Smooth muscle cell (in vitro differentiated cells): ENCODE measurements at regions not wholly inside any gene's neighbourhood (a gene's known extent, or its start where the extent isn't known, plus 50 kb on each side); places are given as distances from the start of the nearest gene placed in this dataset.

ENCODE experiments used
- DNase-seq: peaks from one replicate; lab custom pipeline; 2025; ENCODE audit not compliant: unreplicated experiment; lab: John Stamatoyannopoulos, UW
- H2AFZ ChIP-seq: fragments of 200-600 bp; sonication (generic); 2 replicates; pipeline ENCODE4 v1.6.0; 2016; ENCODE audit warnings: antibody characterized with exemption, low read depth, mild to moderate bottlenecking
- H3F3A ChIP-seq: fragments of 200-600 bp; sonication (generic); 2 replicates; pipeline ENCODE4 v1.6.0; 2017; ENCODE audit warnings: antibody characterized with exemption, low read depth
- H3K27ac ChIP-seq: fragments of 200-600 bp; sonication (generic); 2 replicates; pipeline ENCODE4 v1.5.1; 2016; ENCODE audit warnings: low read depth, mild to moderate bottlenecking
- H3K27me3 ChIP-seq: fragments of 200-600 bp; sonication (generic); 2 replicates; pipeline ENCODE4 v1.6.1; 2016; ENCODE audit warnings: low read depth, mild to moderate bottlenecking
- H3K36me3 ChIP-seq: fragments of 200-600 bp; sonication (generic); 2 replicates; pipeline ENCODE4 v1.5.1; 2016; ENCODE audit warnings: low read depth
- H3K4me1 ChIP-seq: fragments of 200-600 bp; sonication (generic); 2 replicates; pipeline ENCODE4 v1.5.1; 2016; ENCODE audit warnings: low read depth
- H3K4me2 ChIP-seq: fragments of 200-600 bp; sonication (generic); 2 replicates; pipeline ENCODE4 v1.6.0; 2016; ENCODE audit warnings: mild to moderate bottlenecking
- H3K4me3 ChIP-seq: fragments of 200-600 bp; sonication (generic); 2 replicates; pipeline ENCODE4 v1.5.1; 2016; ENCODE audit warnings: mild to moderate bottlenecking
- H3K79me2 ChIP-seq: fragments of 200-600 bp; sonication (generic); 2 replicates; pipeline ENCODE4 v1.6.0; 2016; ENCODE audit warnings: low read depth, mild to moderate bottlenecking
- H3K9ac ChIP-seq: fragments of 200-600 bp; sonication (generic); 2 replicates; pipeline ENCODE4 v1.6.0; 2016; ENCODE audit warnings: low read depth
- H3K9me3 ChIP-seq: fragments of 200-600 bp; sonication (generic); replicated peaks from 2 replicates; pipeline ENCODE4 v1.5.1; 2016; ENCODE audit warnings: low read depth
- H4K20me1 ChIP-seq: fragments of 200-600 bp; sonication (generic); 2 replicates; pipeline ENCODE4 v1.6.0; 2016; ENCODE audit warnings: low read depth
- WGBS: methylation state at CpG from one replicate; pipeline ENCODE4 v1.1.7; 2016; ENCODE audit warnings: low lambda C conversion rate; 5-methylcytosine and 5-hydroxymethylcytosine counted together
- TF ChIP-seq, protein P1 (sequence below): fragments of 200-600 bp; sonication (generic); IDR thresholded peaks from 2 replicates; pipeline ENCODE4 v1.5.1; 2017; ENCODE audit warnings: borderline replicate concordance, mild to moderate bottlenecking, antibody characterized with exemption; ENCODE audit not compliant: insufficient read depth, poor library complexity, severe bottlenecking

DNA sequence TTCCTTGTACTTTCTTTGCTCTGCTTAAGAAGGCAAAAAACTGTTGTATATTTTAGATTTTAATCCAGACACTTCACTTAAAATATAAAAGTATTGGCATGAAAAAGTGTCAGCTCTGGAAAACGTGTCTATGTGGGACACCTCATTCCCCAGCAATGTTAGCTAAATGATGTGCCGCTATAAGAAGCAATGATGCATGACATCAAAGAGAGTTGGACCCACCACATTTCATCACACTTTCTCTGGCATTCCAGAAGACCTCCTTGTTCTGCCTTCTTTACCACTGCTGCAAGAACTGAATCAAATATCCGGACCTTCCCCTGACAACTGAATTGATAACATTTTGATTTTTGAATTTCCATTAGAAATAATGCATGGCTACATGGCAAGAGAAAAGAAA, 242.4 kb upstream of the TANK start:
- TF ChIP-seq, protein P1, sequence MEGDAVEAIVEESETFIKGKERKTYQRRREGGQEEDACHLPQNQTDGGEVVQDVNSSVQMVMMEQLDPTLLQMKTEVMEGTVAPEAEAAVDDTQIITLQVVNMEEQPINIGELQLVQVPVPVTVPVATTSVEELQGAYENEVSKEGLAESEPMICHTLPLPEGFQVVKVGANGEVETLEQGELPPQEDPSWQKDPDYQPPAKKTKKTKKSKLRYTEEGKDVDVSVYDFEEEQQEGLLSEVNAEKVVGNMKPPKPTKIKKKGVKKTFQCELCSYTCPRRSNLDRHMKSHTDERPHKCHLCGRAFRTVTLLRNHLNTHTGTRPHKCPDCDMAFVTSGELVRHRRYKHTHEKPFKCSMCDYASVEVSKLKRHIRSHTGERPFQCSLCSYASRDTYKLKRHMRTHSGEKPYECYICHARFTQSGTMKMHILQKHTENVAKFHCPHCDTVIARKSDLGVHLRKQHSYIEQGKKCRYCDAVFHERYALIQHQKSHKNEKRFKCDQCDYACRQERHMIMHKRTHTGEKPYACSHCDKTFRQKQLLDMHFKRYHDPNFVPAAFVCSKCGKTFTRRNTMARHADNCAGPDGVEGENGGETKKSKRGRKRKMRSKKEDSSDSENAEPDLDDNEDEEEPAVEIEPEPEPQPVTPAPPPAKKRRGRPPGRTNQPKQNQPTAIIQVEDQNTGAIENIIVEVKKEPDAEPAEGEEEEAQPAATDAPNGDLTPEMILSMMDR = no peak
- DNase-seq = no peak

GRCh38 chr2:160918258-160918657, 242.0 kb upstream of the TANK start:
- H3K4me1 ChIP-seq = peaks cover 22% of the 10 kb centered on the region

More for the DNA sequence above, 242.4 kb upstream of the TANK start:
- no peak overlapping the region for H3K9ac ChIP-seq
- no peaks in the 10 kb centered on the region for H4K20me1 ChIP-seq
- peaks cover 22% of the 10 kb centered on the region for H3K4me1 ChIP-seq
- H2AFZ ChIP-seq = no peak overlapping the region
- no peaks in the 10 kb centered on the region for H3K27me3 ChIP-seq
- H3K27ac ChIP-seq = peak overlapping the region; percentile 96
- no peaks in the 10 kb centered on the region for H3K79me2 ChIP-seq
- WGBS = 35% methylated on average over 3 of the region's 3 CpGs
- H3K9me3 ChIP-seq = no peaks in the 10 kb centered on the region
- H3F3A ChIP-seq = peaks cover 12% of the 10 kb centered on the region
- peak overlapping the region; percentile 25 for H3K4me2 ChIP-seq
- H3K4me3 ChIP-seq = no peak overlapping the region
- H3K36me3 ChIP-seq = no peaks in the 10 kb centered on the region

DNA sequence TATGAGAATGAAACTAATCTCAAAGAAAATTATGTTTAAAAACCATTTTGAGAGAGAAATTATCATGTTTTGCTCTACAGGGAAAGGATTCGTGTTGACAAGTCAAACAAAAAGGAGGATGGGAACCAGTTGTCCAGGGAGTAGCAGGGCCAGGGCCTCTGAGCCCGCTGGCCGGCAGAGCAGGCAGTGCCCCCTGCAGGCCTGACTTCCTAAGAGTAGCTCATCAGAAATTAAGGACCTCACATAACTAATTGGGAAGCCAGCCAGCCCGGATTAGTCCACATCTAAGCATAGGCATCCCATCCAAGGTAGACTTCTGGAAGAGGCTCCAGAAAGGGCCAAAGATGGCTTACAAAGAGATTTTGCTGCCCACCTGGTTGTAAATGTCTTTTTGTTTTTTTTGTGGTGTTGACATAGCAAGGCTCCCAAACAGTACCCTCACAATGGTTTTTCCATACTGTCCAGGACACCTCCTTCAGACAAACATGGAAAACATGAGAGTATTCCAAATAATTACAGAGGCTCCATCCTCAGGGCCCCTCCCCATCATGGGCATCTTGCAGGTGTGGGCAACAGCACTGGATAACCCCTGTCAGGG, 241.2 kb upstream of the TANK start:
- no peaks in the 10 kb centered on the region for H3K36me3 ChIP-seq
- H2AFZ ChIP-seq = no peak overlapping the region
- DNase-seq = no peak
- peaks cover 22% of the 10 kb centered on the region for H3K4me1 ChIP-seq
- H3K4me2 ChIP-seq = no peak overlapping the region
- no peaks in the 10 kb centered on the region for H3K9me3 ChIP-seq
- no peaks in the 10 kb centered on the region for H3K27me3 ChIP-seq
- peak overlapping the region; percentile 96 for H3K27ac ChIP-seq
- no peaks in the 10 kb centered on the region for H4K20me1 ChIP-seq
- peak overlapping the region; percentile 79 for H3K9ac ChIP-seq
- 37% methylated on average over 4 of the region's 4 CpGs for WGBS
- TF ChIP-seq, protein P1 = peak; percentile 57
- no peak overlapping the region for H3K4me3 ChIP-seq
- peaks cover 12% of the 10 kb centered on the region for H3F3A ChIP-seq
- no peaks in the 10 kb centered on the region for H3K79me2 ChIP-seq

More at GRCh38 chr2:160918258-160918657, 242.0 kb upstream of the TANK start:
- Histone ChIP-seq H3K9me3 (no peaks in the 10 kb centered on the region), H3K4me2 (peak overlapping the region; percentile 25), H3K9ac (no peak overlapping the region), H3K27me3 (no peaks in the 10 kb centered on the region), H3K4me3 (no peak overlapping the region), H3K27ac (peak overlapping the region; percentile 96), H2AFZ (no peak overlapping the region), H3K79me2 (no peaks in the 10 kb centered on the region), H3F3A (peaks cover 12% of the 10 kb centered on the region), H3K36me3 (no peaks in the 10 kb centered on the region), H4K20me1 (no peaks in the 10 kb centered on the region)
- TF ChIP-seq, protein P1 = no peak
- DNase-seq = no peak

DNA sequence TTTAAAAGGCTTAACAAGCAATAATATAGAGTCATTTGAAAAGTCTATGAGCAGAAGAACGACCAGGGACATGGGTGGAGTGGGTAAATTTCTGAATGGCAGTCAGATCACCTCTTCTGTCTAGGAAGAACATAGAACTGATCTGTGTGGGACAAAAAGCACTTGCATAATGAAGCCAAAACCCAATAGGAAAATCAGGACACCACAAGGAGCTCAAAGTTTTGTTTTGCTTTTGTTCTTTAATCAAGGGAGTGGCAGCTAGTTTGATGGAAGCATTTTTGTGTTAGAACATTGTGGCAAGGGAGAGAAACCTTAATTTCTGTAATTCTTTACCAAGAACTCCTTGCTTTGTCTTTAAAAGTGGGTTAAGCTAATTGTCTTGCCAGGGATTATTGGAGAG, 240.2 kb upstream of the TANK start:
- 48% methylated on average over 1 of the region's 1 CpG for WGBS
- no peaks in the 10 kb centered on the region for H4K20me1 ChIP-seq
- H3K79me2 ChIP-seq = no peaks in the 10 kb centered on the region
- no peak overlapping the region for H3K4me3 ChIP-seq
- H3F3A ChIP-seq = peaks cover 12% of the 10 kb centered on the region
- H3K4me2 ChIP-seq = peak overlapping the region; percentile 80
- DNase-seq = no peak
- H3K9ac ChIP-seq = peak overlapping the region; percentile 79
- H3K9me3 ChIP-seq = no peaks in the 10 kb centered on the region
- TF ChIP-seq, protein P1 = no peak
- H3K4me1 ChIP-seq = peaks cover 22% of the 10 kb centered on the region
- peak overlapping the region; percentile 57 for H2AFZ ChIP-seq
- H3K27me3 ChIP-seq = no peaks in the 10 kb centered on the region
- peak overlapping the region; percentile 96 for H3K27ac ChIP-seq
- no peaks in the 10 kb centered on the region for H3K36me3 ChIP-seq
